SK-MEL-5 (cell line): ENCODE measurements at regions not wholly inside any gene's neighbourhood (a gene's known extent, or its start where the extent isn't known, plus 50 kb on each side); places are given as distances from the start of the nearest gene placed in this dataset.
"Not testable (repeated sequence)": the region's sequence is repeated elsewhere in the genome, so short reads cannot be mapped to it uniquely, and the experiment has no call there.

Experiments used
- DNase-seq: peaks from one replicate; pipeline ENCODE4 v3.0.0-alpha.2; 2016; ENCODE audit warnings: low read depth, low spot score
- in situ Hi-C: cut with HindIII; loops from 2 replicates; pipeline ENCODE4 v1.10.0; 2016; ENCODE audit warnings: low sequenced_read_pairs, high pct_unique_total_duplicates, low pct_unique_long_range_greater_than_20kb

- in situ Hi-C loops = no loop called here
- DNase-seq = no peak
These were observed 335.3 kb downstream of the SOX9 start for GRCh38 chr17:72456075-72456474.

GRCh38 chr17:72457712-72458111, 336.9 kb downstream of the SOX9 start:
- in situ Hi-C loops = no loop called here
- DNase-seq = peak; percentile 51

- no peak for DNase-seq
- in situ Hi-C loops = no loop called here
These were observed 337.5 kb downstream of the SOX9 start for GRCh38 chr17:72458301-72458700.

- in situ Hi-C loops = no loop called here
- DNase-seq = no peak
These were observed 339.9 kb downstream of the SOX9 start for GRCh38 chr17:72460711-72461110.

- in situ Hi-C loops = no loop called here
- DNase-seq = no peak
These were observed 340.9 kb downstream of the SOX9 start for GRCh38 chr17:72461757-72462156.

- DNase-seq = no peak
- in situ Hi-C loops = no loop called here
These were observed 341.6 kb downstream of the SOX9 start for GRCh38 chr17:72462407-72462806.

- no peak for DNase-seq
These were observed 342.0 kb downstream of the SOX9 start for GRCh38 chr17:72462814-72463213.

GRCh38 chr17:72463287-72464102, 342.7 kb downstream of the SOX9 start:
- DNase-seq = no peak
- in situ Hi-C loops = no loop called here

More at GRCh38 chr17:72462814-72463213, 342.0 kb downstream of the SOX9 start:
- in situ Hi-C loops = no loop called here

GRCh38 chr17:72464221-72464620, 343.4 kb downstream of the SOX9 start:
- in situ Hi-C loops, DNase-seq: not testable (repeated sequence)

GRCh38 chr17:72465191-72466024, 344.6 kb downstream of the SOX9 start:
- peak; percentile 72 for DNase-seq
- in situ Hi-C loops = no loop called here

- in situ Hi-C loops = no loop called here
- no peak for DNase-seq
These were observed 345.4 kb downstream of the SOX9 start for GRCh38 chr17:72466199-72466598.

- in situ Hi-C loops = no loop called here
- DNase-seq = no peak
These were observed 345.8 kb downstream of the SOX9 start for GRCh38 chr17:72466606-72467005.

GRCh38 chr17:72467841-72468653, 347.2 kb downstream of the SOX9 start:
- in situ Hi-C loops = no loop called here
- DNase-seq = no peak

GRCh38 chr17:72468841-72469240, 348.0 kb downstream of the SOX9 start:
- in situ Hi-C loops = no loop called here
- DNase-seq = no peak

GRCh38 chr17:72470121-72470705, 349.4 kb downstream of the SOX9 start:
- in situ Hi-C loops = no loop called here
- no peak for DNase-seq

- no peak for DNase-seq
- in situ Hi-C loops = no loop called here
These were observed 349.9 kb downstream of the SOX9 start for GRCh38 chr17:72470734-72471133.

GRCh38 chr17:72471296-72471695, 350.5 kb downstream of the SOX9 start:
- in situ Hi-C loops = no loop called here
- no peak for DNase-seq

GRCh38 chr17:72472106-72472505, 351.3 kb downstream of the SOX9 start:
- no peak for DNase-seq
- in situ Hi-C loops = no loop called here
